ENCODE measurements at regions not wholly inside any gene's neighbourhood (a gene's known extent, or its start where the extent isn't known, plus 50 kb on each side); places are given as distances from the start of the nearest gene placed in this dataset.

DNA sequence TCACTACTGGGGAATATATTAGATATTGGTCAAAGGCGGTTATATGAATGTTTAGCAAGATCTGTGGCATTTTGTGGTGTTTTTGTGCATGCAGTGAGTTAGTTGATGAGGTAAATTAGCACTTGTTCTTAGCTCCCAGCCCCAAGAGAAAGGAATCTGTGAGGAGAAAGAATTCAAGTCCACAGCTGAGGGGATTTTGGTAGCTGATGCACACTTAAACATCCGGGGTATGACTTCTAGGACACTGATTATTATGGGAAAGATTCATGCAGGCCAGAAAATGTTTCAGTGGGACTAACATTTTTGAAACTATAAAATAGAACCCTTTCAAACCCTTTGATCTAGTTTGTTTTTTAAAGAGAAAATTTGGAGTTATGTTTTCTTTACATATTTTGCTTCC lies 118.2 kb upstream of the RPS23 start:
- peaks cover 49% of the 10 kb centered on the region for H3K4me1 Mint-ChIP-seq (ENCODE audit: low read depth)
- H3K27ac Mint-ChIP-seq (ENCODE audit: unreplicated experiment), result peak overlapping the region; percentile 93
- TF ChIP-seq, protein P1, sequence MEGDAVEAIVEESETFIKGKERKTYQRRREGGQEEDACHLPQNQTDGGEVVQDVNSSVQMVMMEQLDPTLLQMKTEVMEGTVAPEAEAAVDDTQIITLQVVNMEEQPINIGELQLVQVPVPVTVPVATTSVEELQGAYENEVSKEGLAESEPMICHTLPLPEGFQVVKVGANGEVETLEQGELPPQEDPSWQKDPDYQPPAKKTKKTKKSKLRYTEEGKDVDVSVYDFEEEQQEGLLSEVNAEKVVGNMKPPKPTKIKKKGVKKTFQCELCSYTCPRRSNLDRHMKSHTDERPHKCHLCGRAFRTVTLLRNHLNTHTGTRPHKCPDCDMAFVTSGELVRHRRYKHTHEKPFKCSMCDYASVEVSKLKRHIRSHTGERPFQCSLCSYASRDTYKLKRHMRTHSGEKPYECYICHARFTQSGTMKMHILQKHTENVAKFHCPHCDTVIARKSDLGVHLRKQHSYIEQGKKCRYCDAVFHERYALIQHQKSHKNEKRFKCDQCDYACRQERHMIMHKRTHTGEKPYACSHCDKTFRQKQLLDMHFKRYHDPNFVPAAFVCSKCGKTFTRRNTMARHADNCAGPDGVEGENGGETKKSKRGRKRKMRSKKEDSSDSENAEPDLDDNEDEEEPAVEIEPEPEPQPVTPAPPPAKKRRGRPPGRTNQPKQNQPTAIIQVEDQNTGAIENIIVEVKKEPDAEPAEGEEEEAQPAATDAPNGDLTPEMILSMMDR (IDR thresholded peaks at IDR 0.05), result no peak
- H3K27me3 Mint-ChIP-seq (ENCODE audit: low read depth), result no peaks in the 10 kb centered on the region
- no peak overlapping the region for H3K4me3 Mint-ChIP-seq (ENCODE audit: unreplicated experiment)
- peaks cover 6% of the 10 kb centered on the region for H3K9me3 Mint-ChIP-seq (ENCODE audit: low read depth)
- peaks cover 3% of the 10 kb centered on the region for H3K36me3 Mint-ChIP-seq (ENCODE audit: low read depth)
- DNase-seq (ENCODE audit: low spot score), result no peak

DNA sequence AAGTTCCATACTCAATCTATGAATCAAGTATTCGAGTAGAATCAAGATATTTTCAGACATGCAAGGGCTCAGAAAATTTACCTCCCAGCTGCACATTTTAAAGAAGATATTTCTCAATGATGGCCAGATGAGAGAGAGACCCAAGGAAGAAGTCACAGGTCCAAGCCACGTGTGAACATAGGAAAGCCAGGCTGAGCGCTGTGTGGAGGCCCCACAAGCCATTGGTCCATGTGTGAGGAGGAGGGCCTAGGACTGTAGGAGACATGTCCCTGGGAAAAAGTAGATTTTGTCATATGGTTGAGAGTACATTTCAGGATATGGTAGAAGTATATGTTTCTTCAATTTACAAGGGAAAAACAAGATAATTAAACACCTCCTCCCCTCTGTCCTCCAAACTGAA lies 115.8 kb upstream of the RPS23 start:
- H3K27me3 Mint-ChIP-seq (ENCODE audit: low read depth), result no peaks in the 10 kb centered on the region
- no peak overlapping the region for H3K4me3 Mint-ChIP-seq (ENCODE audit: unreplicated experiment)
- no peak for DNase-seq (ENCODE audit: low spot score)
- no peak overlapping the region for H3K27ac Mint-ChIP-seq (ENCODE audit: unreplicated experiment)
- H3K36me3 Mint-ChIP-seq (ENCODE audit: low read depth), result no peaks in the 10 kb centered on the region
- peaks cover 2% of the 10 kb centered on the region for H3K9me3 Mint-ChIP-seq (ENCODE audit: low read depth)
- peaks cover 63% of the 10 kb centered on the region for H3K4me1 Mint-ChIP-seq (ENCODE audit: low read depth)
- TF ChIP-seq, protein P1 (IDR thresholded peaks at IDR 0.05), result no peak

DNA sequence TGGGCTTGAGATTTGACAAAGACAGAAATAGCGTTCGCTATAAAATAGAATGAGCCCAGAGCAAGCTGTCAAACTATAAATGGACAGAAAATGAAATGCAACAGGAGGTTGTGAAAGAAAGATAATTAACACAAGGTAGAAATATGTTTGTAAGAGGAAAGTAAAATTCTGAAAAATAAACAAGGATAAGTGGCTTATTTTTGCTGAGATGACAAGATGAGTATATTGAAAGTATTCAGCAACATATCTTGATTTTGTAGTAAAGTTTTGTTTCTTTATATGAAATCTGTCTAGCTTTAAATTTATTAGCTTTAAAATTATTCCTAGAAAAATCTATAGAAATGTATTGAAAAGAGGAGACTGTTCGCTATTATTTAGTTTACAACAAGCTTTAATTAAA lies 111.9 kb upstream of the RPS23 start:
- DNase-seq (ENCODE audit: low spot score), result no peak
- no peaks in the 10 kb centered on the region for H3K36me3 Mint-ChIP-seq (ENCODE audit: low read depth)
- peaks cover 6% of the 10 kb centered on the region for H3K9me3 Mint-ChIP-seq (ENCODE audit: low read depth)
- TF ChIP-seq, protein P1 (IDR thresholded peaks at IDR 0.05), result no peak
- no peak overlapping the region for H3K4me3 Mint-ChIP-seq (ENCODE audit: unreplicated experiment)
- H3K4me1 Mint-ChIP-seq (ENCODE audit: low read depth), result peaks cover 60% of the 10 kb centered on the region
- H3K27ac Mint-ChIP-seq (ENCODE audit: unreplicated experiment), result no peak overlapping the region
- H3K27me3 Mint-ChIP-seq (ENCODE audit: low read depth), result no peaks in the 10 kb centered on the region

DNA sequence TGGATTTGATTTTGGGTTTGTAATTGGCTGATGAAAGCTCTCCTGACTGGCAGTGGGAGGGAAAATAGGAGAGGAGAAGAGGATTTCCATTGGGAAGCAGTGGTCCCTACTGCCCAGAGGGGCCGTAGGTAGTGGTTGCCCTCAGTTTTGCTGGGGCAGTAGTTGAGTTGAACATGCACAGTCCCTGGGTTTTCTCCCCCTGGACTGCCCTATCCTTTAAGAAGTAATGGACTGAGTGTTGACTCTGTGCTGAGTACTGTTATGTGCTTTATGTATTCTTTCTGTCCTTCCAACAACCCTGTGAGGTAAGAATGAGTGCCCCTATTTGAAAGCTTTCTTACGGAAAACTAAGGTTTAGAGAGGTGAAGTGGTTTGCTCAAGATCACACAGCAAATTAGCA lies 111.2 kb upstream of the RPS23 start:
- Mint-ChIP-seq H3K4me3 (ENCODE audit: unreplicated experiment) (peak overlapping the region; percentile 8), H3K36me3 (ENCODE audit: low read depth) (no peaks in the 10 kb centered on the region), H3K9me3 (ENCODE audit: low read depth) (peaks cover 10% of the 10 kb centered on the region), H3K27ac (ENCODE audit: unreplicated experiment) (peak overlapping the region; percentile 94), H3K27me3 (ENCODE audit: low read depth) (no peaks in the 10 kb centered on the region), H3K4me1 (ENCODE audit: low read depth) (peaks cover 68% of the 10 kb centered on the region)
- TF ChIP-seq, protein P1 (IDR thresholded peaks at IDR 0.05), result no peak
- DNase-seq (ENCODE audit: low spot score), result no peak

DNA sequence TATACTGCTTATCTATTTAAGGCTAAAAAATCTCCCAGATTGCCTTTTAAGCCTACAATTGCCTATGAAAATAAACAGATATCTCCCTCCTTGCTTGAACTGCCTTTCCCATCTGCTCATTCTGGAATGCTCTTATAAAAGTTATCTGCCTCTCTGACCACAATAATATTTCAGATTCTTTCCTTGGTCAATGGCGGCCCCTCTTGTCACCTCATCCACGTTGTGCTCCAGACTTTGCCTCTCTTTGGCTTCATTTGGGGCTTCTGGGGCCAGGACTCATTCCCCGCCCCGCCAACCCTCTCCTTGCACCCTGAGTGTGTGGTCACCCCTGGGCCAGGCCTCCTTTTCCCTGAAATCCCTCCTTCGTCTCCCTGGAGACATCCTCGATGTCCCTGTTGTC lies 110.0 kb upstream of the RPS23 start:
- no peak overlapping the region for H3K4me3 Mint-ChIP-seq (ENCODE audit: unreplicated experiment)
- no peak for DNase-seq (ENCODE audit: low spot score)
- TF ChIP-seq, protein P1 (IDR thresholded peaks at IDR 0.05), result no peak
- no peaks in the 10 kb centered on the region for H3K27me3 Mint-ChIP-seq (ENCODE audit: low read depth)
- H3K27ac Mint-ChIP-seq (ENCODE audit: unreplicated experiment), result peak overlapping the region; percentile 94
- peaks cover 73% of the 10 kb centered on the region for H3K4me1 Mint-ChIP-seq (ENCODE audit: low read depth)
- no peaks in the 10 kb centered on the region for H3K36me3 Mint-ChIP-seq (ENCODE audit: low read depth)
- peaks cover 10% of the 10 kb centered on the region for H3K9me3 Mint-ChIP-seq (ENCODE audit: low read depth)

Data from chondrocyte (in vitro differentiated cells).